HepG2 (cell line): ENCODE measurements at regions not wholly inside any gene's neighbourhood (a gene's known extent, or its start where the extent isn't known, plus 50 kb on each side); places are given as distances from the start of the nearest gene placed in this dataset.

Source experiments
- ATAC-seq: fragments of 200-7000 bp; cut with Tn5 transposase; 3 replicates; pipeline ENCODE4 v1.9.1; 2020; ENCODE audit warnings: mild to moderate bottlenecking, moderate library complexity
- BruUV-seq: library from RNA; stranded (reverse); fragments of 400-500 nt; replicated peaks from 2 replicates; lab custom pipeline; 2021; lab: Mats Ljungman, UMichigan
- CTCF ChIA-PET: fragments of 300-600 bp; formaldehyde crosslinking; extraction: SDS; loops from one replicate; lab custom pipeline; 2021; ENCODE audit warnings: low total read pairs, inconsistent platforms, low intra/inter-chr PET ratio; lab: Yijun Ruan, JAX
- POLR2A ChIA-PET: fragments of 350-600 bp; sonication (Branson Sonifier 250); formaldehyde crosslinking; loops from one replicate; lab custom pipeline; 2020; ENCODE audit warnings: antibody characterized with exemption, inconsistent platforms; lab: Yijun Ruan, JAX
- DNase-seq: peaks from one replicate; pipeline ENCODE4 v3.0.0-alpha.2; 2015; ENCODE audit warnings: low spot score
- FAIRE-seq: peaks from 3 replicates; lab custom pipeline; 2011; peaks lifted over from hg19 to GRCh38; lab: Jason Lieb, UNC
- H2AFZ ChIP-seq: one replicate; pipeline ENCODE4 v1.6.1; 2011; ENCODE audit warnings: low read length, inconsistent platforms
- H3K27ac ChIP-seq: fragments of 300-600 bp; 3 replicates; pipeline ENCODE4 v1.8.0; 2011; ENCODE audit warnings: mixed run types, mild to moderate bottlenecking, mixed read lengths, low read length, inconsistent platforms; ENCODE audit not compliant: insufficient read depth; ENCODE audit errors: extremely low read length
- H3K27me3 ChIP-seq, 2 experiments: fragments of 200-600 bp in 1 of 2; 2 replicates in 1 of 2; 3 replicates in 1 of 2; pipeline versions ENCODE4 v1.6.0 to v1.8.0; 2011; ENCODE audit warnings: low read length in 2 of 2, mild to moderate bottlenecking in 2 of 2, moderate library complexity in 2 of 2, inconsistent platforms in 1 of 2; ENCODE audit not compliant: insufficient read depth in 2 of 2, control insufficient read depth in 1 of 2
- H3K36me3 ChIP-seq, 2 experiments: fragments of 200-600 bp in 1 of 2; replicated peaks in 1 of 2; 2 replicates in 1 of 2; 3 replicates in 1 of 2; pipeline versions ENCODE4 v1.5.1 to v1.8.0; 2011; ENCODE audit warnings: low read length in 2 of 2, inconsistent platforms in 1 of 2; ENCODE audit not compliant: insufficient read depth in 2 of 2, control insufficient read depth in 1 of 2
- H3K4me1 ChIP-seq: 2 replicates; pipeline ENCODE4 v1.5.1; 2012; ENCODE audit warnings: low read length, inconsistent platforms; ENCODE audit not compliant: insufficient read depth
- H3K4me2 ChIP-seq: 2 replicates; pipeline ENCODE4 v1.6.0; 2011; ENCODE audit warnings: low read depth, low read length, inconsistent platforms
- H3K4me3 ChIP-seq, 3 experiments: fragments of 200-600 bp in 1 of 3; sonication (generic), shearing (Covaris generic) in 1 of 3; replicated peaks in 1 of 3; 2 replicates each; pipeline ENCODE4 v1.5.1; 2011 to 2016; ENCODE audit warnings: low read length in 3 of 3, inconsistent platforms in 2 of 3, low read depth in 2 of 3, mild to moderate bottlenecking in 2 of 3, control low read depth in 1 of 3, mixed read lengths in 1 of 3; ENCODE audit not compliant: insufficient read depth in 1 of 3
- H3K79me2 ChIP-seq: one replicate; pipeline ENCODE4 v1.6.1; 2011; ENCODE audit warnings: low read length, inconsistent platforms; ENCODE audit not compliant: insufficient read depth
- H3K9ac ChIP-seq: 2 replicates; pipeline ENCODE4 v1.6.0; 2011; ENCODE audit warnings: mild to moderate bottlenecking, low read depth, low read length, inconsistent platforms; ENCODE audit not compliant: insufficient read depth
- H3K9me3 ChIP-seq: 2 replicates; pipeline ENCODE4 v1.5.1; 2012; ENCODE audit warnings: mild to moderate bottlenecking, low read length
- H4K20me1 ChIP-seq: 2 replicates; pipeline ENCODE4 v1.6.0; 2011; ENCODE audit warnings: inconsistent platforms, mild to moderate bottlenecking, low read length, moderate library complexity; ENCODE audit not compliant: insufficient read depth
- ADNP ChIP-seq: sonication (generic); formaldehyde crosslinking; IDR thresholded peaks from 2 replicates; pipeline ENCODE4 v1.4.0; 2020; ENCODE audit warnings: missing genetic modification reagents
- AFF4 ChIP-seq: sonication (generic); formaldehyde crosslinking; IDR thresholded peaks from 2 replicates; pipeline ENCODE4 v1.4.0; 2020; ENCODE audit warnings: missing genetic modification reagents
- AGO2 ChIP-seq: fragments of 200-400 bp; formaldehyde crosslinking; optimal IDR thresholded peaks from 2 replicates; pipeline ENCODE3; 2017; ENCODE audit warnings: mild to moderate bottlenecking, low read depth, low read length, moderate library complexity
- CBX5 ChIP-seq: sonication (generic); formaldehyde crosslinking; IDR thresholded peaks from 2 replicates; pipeline ENCODE4 v1.4.0; 2020; ENCODE audit warnings: missing genetic modification reagents, borderline replicate concordance
- GATA4 ChIP-seq: sonication (generic); IDR thresholded peaks from 2 replicates; pipeline ENCODE4 v1.6.1; 2016; ENCODE audit warnings: antibody characterized with exemption, low read depth, borderline replicate concordance
- GATAD1 ChIP-seq: IDR thresholded peaks from 2 replicates; pipeline ENCODE4 v1.6.1; 2016; ENCODE audit warnings: missing genetic modification reagents, missing compliant biosample characterization
- HNRNPLL ChIP-seq: fragments of 200-400 bp; formaldehyde crosslinking; IDR thresholded peaks from 2 replicates; pipeline ENCODE4 v1.6.1; 2017; ENCODE audit warnings: mild to moderate bottlenecking, low read depth, low read length; ENCODE audit not compliant: poor library complexity, severe bottlenecking
- HOXA7 ChIP-seq: sonication (generic); formaldehyde crosslinking; IDR thresholded peaks from 2 replicates; pipeline ENCODE4 v1.8.1; 2022; ENCODE audit warnings: mild to moderate bottlenecking, missing genetic modification reagents, moderate library complexity
- NFATC3 ChIP-seq: sonication (generic); formaldehyde crosslinking; IDR thresholded peaks from 2 replicates; pipeline ENCODE4 v1.5.1; 2020; ENCODE audit warnings: mild to moderate bottlenecking, missing genetic modification reagents
- NONO ChIP-seq, 2 experiments: fragments of 450-650 bp in 1 of 2; sonication (generic) in 1 of 2; formaldehyde crosslinking in 1 of 2; IDR thresholded peaks in 1 of 2; conservative IDR thresholded peaks in 1 of 2; 2 replicates each; pipeline versions ENCODE4 v1.6.1 to v1.8.0; 2017 to 2022; ENCODE audit warnings: mild to moderate bottlenecking in 1 of 2, missing genetic modification reagents in 1 of 2, moderate library complexity in 1 of 2
- NR2F1 ChIP-seq, 2 experiments: fragments of 450-650 bp in 1 of 2; formaldehyde crosslinking in 1 of 2; IDR thresholded peaks; 2 replicates each; pipeline versions ENCODE4 v1.5.0 to v1.6.1; 2016 to 2020; ENCODE audit warnings: mild to moderate bottlenecking in 1 of 2, missing compliant biosample characterization in 1 of 2, missing genetic modification reagents in 1 of 2, moderate library complexity in 1 of 2
- SMARCE1 ChIP-seq: fragments of 450-650 bp; IDR thresholded peaks from 2 replicates; pipeline ENCODE4 v1.6.1; 2017; ENCODE audit warnings: borderline replicate concordance
- TGIF2 ChIP-seq: IDR thresholded peaks from 2 replicates; pipeline ENCODE4 v1.6.1; 2016; ENCODE audit warnings: control low read depth, missing compliant biosample characterization
- YEATS4 ChIP-seq: sonication (generic); formaldehyde crosslinking; IDR thresholded peaks from 2 replicates; pipeline ENCODE4 v1.4.0; 2020; ENCODE audit warnings: missing genetic modification reagents, borderline replicate concordance
- ZBTB38 ChIP-seq: sonication (generic); formaldehyde crosslinking; IDR thresholded peaks from 2 replicates; pipeline ENCODE4 v1.5.1; 2020; ENCODE audit warnings: mild to moderate bottlenecking, missing genetic modification reagents
- ZFP37 ChIP-seq: sonication (generic); formaldehyde crosslinking; IDR thresholded peaks from 2 replicates; pipeline ENCODE4 v1.4.0; 2020; ENCODE audit warnings: missing genetic modification reagents, borderline replicate concordance
- ZNF180 ChIP-seq: sonication (generic); formaldehyde crosslinking; IDR thresholded peaks from 2 replicates; pipeline ENCODE4 v1.4.0; 2020; ENCODE audit warnings: low read depth, missing genetic modification reagents, borderline replicate concordance
- ZNF282 ChIP-seq: fragments of 450-650 bp; IDR thresholded peaks from 2 replicates; pipeline ENCODE4 v1.6.1; 2018; ENCODE audit not compliant: partially characterized antibody
- ZNF530 ChIP-seq: sonication (generic); formaldehyde crosslinking; IDR thresholded peaks from 2 replicates; pipeline ENCODE4 v1.5.0; 2020; ENCODE audit warnings: low read depth, mild to moderate bottlenecking, missing genetic modification reagents
- ZNF713 ChIP-seq: sonication (generic); formaldehyde crosslinking; IDR thresholded peaks from 2 replicates; pipeline ENCODE4 v1.4.0; 2020; ENCODE audit warnings: mild to moderate bottlenecking, missing genetic modification reagents
- WGBS: methylation state at CpG from one replicate; pipeline ENCODE4 v1.1.6; 2017; ENCODE audit warnings: low lambda C conversion rate; 5-methylcytosine and 5-hydroxymethylcytosine counted together
- in situ Hi-C: cut with HindIII; loops from 2 replicates; pipeline ENCODE4 v1.10.0; 2017; ENCODE audit warnings: low pct_unique_long_range_greater_than_20kb; ENCODE audit not compliant: extremely low pct_ligation_motif_present
- intact Hi-C: fragments of 100-400 bp; cut with micrococcal nuclease; formaldehyde crosslinking; loops from one replicate; pipeline ENCODE4 v1.10.0; 2022; ENCODE audit not compliant: unreplicated experiment

- Histone ChIP-seq H4K20me1 (no peaks in the 10 kb centered on the region), H3K9ac (no peak overlapping the region), H3K36me3 (no peaks in the 10 kb centered on the region), H3K4me1 (no peaks in the 10 kb centered on the region), H3K4me3 (no peak overlapping the region), H3K27me3 (no peaks in the 10 kb centered on the region; a peak in 1 of 5 replicates), H3K9me3 (no peaks in the 10 kb centered on the region), H3K4me2 (no peak overlapping the region), H2AFZ (no peak overlapping the region), H3K79me2 (no peaks in the 10 kb centered on the region), H3K27ac (no peak overlapping the region)
- ChIA-PET CTCF (no interaction called here), POLR2A (no interaction called here)
- TF ChIP-seq ZFP37 (CRISPR knock-in tag) (no peak), NFATC3 (CRISPR knock-in tag) (no peak), ADNP (CRISPR knock-in tag) (no peak), YEATS4 (CRISPR knock-in tag) (no peak), ZNF180 (CRISPR knock-in tag) (no peak), GATAD1 (no peak), NONO (IDR thresholded peaks at IDR 0.05) (no peak), NONO (CRISPR knock-in tag; conservative IDR thresholded peaks at IDR 0.05) (no peak), AGO2 (no peak), ZNF713 (CRISPR knock-in tag) (no peak), HNRNPLL (no peak), ZNF282 (no peak), CBX5 (CRISPR knock-in tag) (no peak), AFF4 (CRISPR knock-in tag) (no peak), ZBTB38 (CRISPR knock-in tag) (no peak), TGIF2 (CRISPR knock-in tag) (no peak), SMARCE1 (no peak), ZNF530 (no peak), GATA4 (no peak), NR2F1 (CRISPR knock-in tag; IDR thresholded peaks at IDR 0.05) (no peak), HOXA7 (no peak)
- in situ Hi-C loops (no loop called here), intact Hi-C loops (no loop called here)
- 5% methylated on average over 2 of the region's 2 CpGs for WGBS
- ATAC-seq = no peak
- FAIRE-seq = no peak
- BruUV-seq = no TSS peak
- no peak for DNase-seq
Observed at GRCh38 chr3:118400086-118400485, 634.6 kb downstream of the IGSF11 start.
